ENCODE measurements at regions not wholly inside any gene's neighbourhood (a gene's known extent, or its start where the extent isn't known, plus 50 kb on each side); places are given as distances from the start of the nearest gene placed in this dataset.

DNA sequence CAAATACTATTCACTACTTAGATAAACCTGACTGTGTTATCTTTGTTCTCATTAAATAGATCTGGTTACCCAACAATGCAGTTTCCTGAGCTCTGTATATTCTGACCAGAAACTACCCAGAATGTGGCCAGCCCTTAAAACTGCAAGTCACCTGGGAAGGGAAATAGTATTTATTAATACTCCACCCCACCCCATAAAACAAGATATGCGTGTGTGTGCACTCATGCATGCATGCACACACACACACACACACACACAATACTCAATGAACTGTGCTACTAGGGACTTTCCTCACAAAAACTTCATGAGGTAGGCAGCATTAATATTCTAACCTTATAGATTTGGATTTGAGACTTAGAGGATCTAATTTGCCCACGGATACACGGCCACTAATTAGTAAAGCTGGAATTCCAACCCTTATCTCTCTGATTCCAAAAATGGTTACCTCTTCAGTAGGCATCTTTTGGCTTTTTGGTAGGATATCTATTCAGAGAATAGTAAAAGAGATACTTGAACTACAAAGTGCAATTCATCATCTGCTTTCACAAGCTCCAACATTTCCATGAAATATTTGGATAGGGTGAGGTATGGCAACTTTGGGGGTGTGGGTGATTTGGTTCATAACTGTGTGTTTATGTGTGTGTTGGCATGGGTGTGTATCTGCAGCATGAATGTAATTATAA, 197.0 kb upstream of the CFAP20DC start:
- Histone ChIP-seq H3K27ac (peak overlapping the region in 9 of 11 experiments; percentile 6 to 59 (median 42); a peak in 14 of 22 replicates), H3K27me3 (no peaks in the 10 kb centered on the region), H3K4me3 (no peak overlapping the region), H3K36me3 (peaks cover 0 to 6% (median 0%) of the 10 kb centered on the region in 11 experiments; a peak in 1 of 22 replicates), H3K9me3 (replicated peaks in 1 of 11) (peaks cover 25 to 61% (median 41%) of the 10 kb centered on the region in 11 experiments), H4K20me1 (no peaks in the 10 kb centered on the region), H3K9ac (no peak overlapping the region), H3K4me2 (peak overlapping the region; percentile 29 to 82 (median 66); a peak in 21 of 22 replicates), H3K4me1 (peaks cover 19 to 54% (median 35%) of the 10 kb centered on the region in 10 experiments)
- no peak for TF ChIP-seq Cebpa-rat (IDR thresholded peaks at IDR 0.05)

DNA sequence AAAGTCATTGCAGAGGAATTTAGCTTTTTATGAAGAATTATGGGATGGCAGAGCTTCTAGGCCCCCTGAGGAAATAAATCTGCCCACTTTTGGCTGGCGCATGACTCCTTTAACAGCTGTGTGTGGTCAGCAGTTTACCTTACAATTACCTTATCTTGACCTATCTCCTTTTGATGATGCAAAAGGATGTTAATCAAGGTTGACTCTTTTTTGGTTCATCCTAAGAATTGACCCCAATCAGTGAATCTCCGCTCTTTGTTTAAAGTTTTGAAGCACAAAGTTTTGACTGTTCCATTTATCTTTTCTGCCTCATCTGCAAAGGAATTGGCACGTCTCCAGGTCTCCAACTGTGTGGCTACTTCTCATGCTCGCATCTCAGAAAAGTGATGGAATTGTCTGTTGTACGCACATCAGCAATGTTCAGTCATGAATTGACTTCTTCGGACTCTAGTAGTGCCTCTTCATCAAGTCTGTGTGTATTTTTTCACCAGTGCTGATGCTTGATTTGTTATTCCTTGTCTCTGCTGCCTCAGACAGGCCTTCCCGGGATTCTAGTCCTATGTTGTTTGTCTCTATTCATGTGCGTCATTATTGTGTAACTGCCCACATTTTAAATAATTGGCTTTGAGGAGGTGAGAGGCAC, 196.2 kb upstream of the CFAP20DC start:
- Histone ChIP-seq H3K4me1 (peaks cover 19 to 47% (median 35%) of the 10 kb centered on the region in 10 experiments), H3K9me3 (replicated peaks in 1 of 11) (peaks cover 25 to 53% (median 42%) of the 10 kb centered on the region in 11 experiments), H3K27ac (peak overlapping the region in 9 of 11 experiments; percentile 6 to 59 (median 39); a peak in 13 of 22 replicates), H4K20me1 (no peaks in the 10 kb centered on the region), H3K27me3 (no peaks in the 10 kb centered on the region), H3K4me3 (no peak overlapping the region), H3K9ac (0 out of 22 replicates have a peak overlapping the region, but pooled peaks of 1 of the 11 experiments have one; percentile 19), H3K36me3 (peaks cover 0 to 6% (median 0%) of the 10 kb centered on the region in 11 experiments; a peak in 1 of 22 replicates), H3K4me2 (peak overlapping the region; percentile 29 to 82 (median 66); a peak in 21 of 22 replicates)
- TF ChIP-seq Cebpa-rat (IDR thresholded peaks at IDR 0.05), result no peak

DNA sequence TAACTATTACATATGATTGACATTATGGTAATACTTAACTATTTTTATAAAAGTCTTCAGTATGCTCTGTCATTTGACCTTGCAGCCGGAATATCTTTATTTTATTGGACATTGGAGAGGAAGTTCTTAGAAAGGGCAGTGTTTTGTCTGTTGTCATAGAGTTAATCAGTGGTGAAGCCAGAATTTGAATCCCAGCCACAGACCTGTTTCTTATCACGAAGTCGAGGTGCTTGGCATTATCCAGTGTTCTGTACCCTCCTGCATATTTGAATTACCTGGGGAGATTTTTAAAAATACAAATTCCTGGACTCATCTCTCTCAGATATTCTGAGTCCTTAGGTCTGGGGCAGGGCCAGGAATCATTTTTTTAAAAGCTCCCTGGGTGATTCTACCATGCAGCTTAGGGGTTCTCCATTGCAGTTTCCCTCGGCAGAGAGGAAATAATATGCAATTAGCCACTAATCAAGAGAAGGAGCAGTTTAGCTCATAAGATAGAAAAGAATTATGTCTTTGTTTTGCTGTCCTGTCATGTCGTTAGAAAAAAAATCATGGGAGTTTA, 195.6 kb upstream of the CFAP20DC start:
- Histone ChIP-seq H3K27me3 (no peaks in the 10 kb centered on the region), H4K20me1 (no peaks in the 10 kb centered on the region), H3K4me2 (peak overlapping the region in 8 of 11 experiments; percentile 60 to 82 (median 68); a peak in 11 of 22 replicates), H3K9ac (no peak overlapping the region), H3K4me3 (no peak overlapping the region), H3K36me3 (peaks cover 0 to 6% (median 0%) of the 10 kb centered on the region in 11 experiments; a peak in 1 of 22 replicates), H3K9me3 (replicated peaks in 1 of 11) (peaks cover 25 to 48% (median 38%) of the 10 kb centered on the region in 11 experiments), H3K27ac (no peak overlapping the region), H3K4me1 (peaks cover 19 to 46% (median 31%) of the 10 kb centered on the region in 10 experiments)
- no peak for TF ChIP-seq Cebpa-rat (IDR thresholded peaks at IDR 0.05)

DNA sequence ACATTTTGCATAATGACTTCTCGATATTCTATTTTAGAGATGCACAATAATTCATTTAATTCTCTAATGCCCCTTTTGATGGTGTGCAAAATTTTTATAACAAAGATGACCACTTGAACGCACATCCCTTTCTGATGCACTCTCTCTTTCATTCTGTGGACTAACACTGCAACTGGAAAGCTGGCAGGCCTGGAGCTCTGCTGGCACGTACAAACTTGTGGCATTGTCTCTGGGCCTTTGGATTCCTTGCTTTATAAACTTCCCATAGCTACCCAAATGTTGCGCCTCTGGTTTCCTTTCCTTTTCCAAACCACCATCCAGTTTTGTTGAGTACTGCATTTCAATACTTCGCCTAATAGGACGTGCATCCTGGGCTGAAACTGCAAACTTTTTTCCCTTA, 194.5 kb upstream of the CFAP20DC start:
- no peak for TF ChIP-seq Cebpa-rat (IDR thresholded peaks at IDR 0.05)
- H3K9me3 ChIP-seq (replicated peaks in 1 of 11), result peaks cover 25 to 38% (median 32%) of the 10 kb centered on the region in 11 experiments

DNA sequence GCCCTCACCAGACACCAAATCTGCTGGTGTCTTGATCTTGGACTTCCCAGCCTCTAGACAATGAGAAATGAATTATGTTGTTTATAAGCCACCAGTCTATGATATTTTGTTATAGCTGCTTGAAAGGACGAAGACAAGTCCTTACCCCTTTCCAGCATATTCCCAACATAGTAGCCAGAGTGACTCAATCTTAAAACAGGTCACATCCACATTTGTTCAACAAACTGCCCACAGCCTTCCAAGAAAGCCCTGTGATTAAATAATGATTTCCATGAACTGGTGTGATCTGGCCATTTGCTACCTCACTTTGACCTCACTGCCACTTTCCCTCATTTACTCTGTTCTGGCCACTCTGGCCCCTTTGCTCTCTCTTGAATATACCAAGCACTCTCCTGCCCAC, 193.7 kb upstream of the CFAP20DC start:
- H3K36me3 ChIP-seq, result no peaks in the 10 kb centered on the region; a peak in 1 of 22 replicates
- no peak for TF ChIP-seq Cebpa-rat (IDR thresholded peaks at IDR 0.05)
- no peaks in the 10 kb centered on the region for H3K27me3 ChIP-seq
- no peak overlapping the region for H3K4me2 ChIP-seq
- no peak overlapping the region for H3K4me3 ChIP-seq
- peaks cover 23 to 34% (median 29%) of the 10 kb centered on the region in 11 experiments for H3K9me3 ChIP-seq (replicated peaks in 1 of 11)
- H3K27ac ChIP-seq, result no peak overlapping the region
- H3K4me1 ChIP-seq, result peaks cover 19 to 33% (median 26%) of the 10 kb centered on the region in 10 experiments
- H3K9ac ChIP-seq, result no peak overlapping the region
- H4K20me1 ChIP-seq, result no peaks in the 10 kb centered on the region

More for the DNA sequence above, 194.5 kb upstream of the CFAP20DC start:
- peaks cover 19 to 38% (median 27%) of the 10 kb centered on the region in 10 experiments for H3K4me1 ChIP-seq
- no peak overlapping the region for H3K9ac ChIP-seq
- no peak overlapping the region for H3K4me3 ChIP-seq
- H3K27me3 ChIP-seq, result no peaks in the 10 kb centered on the region
- no peaks in the 10 kb centered on the region for H4K20me1 ChIP-seq
- H3K27ac ChIP-seq, result no peak overlapping the region
- H3K4me2 ChIP-seq, result no peak overlapping the region
- peaks cover 0 to 5% (median 0%) of the 10 kb centered on the region in 11 experiments; a peak in 1 of 22 replicates for H3K36me3 ChIP-seq

DNA sequence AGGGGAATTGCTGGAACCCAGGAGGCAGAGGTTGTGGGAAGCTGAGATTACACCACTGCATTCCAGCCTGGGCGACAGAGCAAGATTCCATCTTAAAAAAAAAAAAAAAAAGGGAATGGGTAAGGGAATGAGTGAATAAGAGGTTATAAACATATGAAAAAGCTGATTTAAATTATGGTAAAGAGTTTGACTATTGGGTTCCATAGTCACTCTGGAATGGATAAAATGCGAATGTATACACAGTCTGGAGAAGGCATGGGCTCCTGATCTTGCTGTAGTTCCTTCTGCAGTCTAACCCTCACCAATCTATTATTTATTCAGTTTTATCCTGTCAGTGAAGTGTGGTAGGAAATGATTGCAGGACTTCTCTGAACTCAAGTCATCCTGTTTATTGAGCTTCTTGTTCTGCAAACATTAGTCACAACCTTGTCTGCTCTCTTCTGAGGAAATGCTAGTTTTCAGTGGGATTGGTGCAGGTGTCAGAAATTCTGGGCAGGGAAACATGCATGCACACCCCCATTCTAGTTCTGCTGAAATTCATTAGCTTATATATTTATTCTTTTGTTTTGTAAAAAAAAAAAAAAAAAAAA, 190.9 kb upstream of the CFAP20DC start:
- no peak overlapping the region for H3K9ac ChIP-seq
- no peak overlapping the region for H3K4me2 ChIP-seq
- H3K4me1 ChIP-seq, result peaks cover 0 to 7% (median 5%) of the 10 kb centered on the region in 10 experiments; a peak in 16 of 20 replicates
- H3K27ac ChIP-seq, result no peak overlapping the region
- no peak overlapping the region for H3K4me3 ChIP-seq
- TF ChIP-seq Cebpa-rat (IDR thresholded peaks at IDR 0.05), result no peak
- H4K20me1 ChIP-seq, result no peaks in the 10 kb centered on the region
- no peaks in the 10 kb centered on the region for H3K27me3 ChIP-seq
- no peaks in the 10 kb centered on the region for H3K36me3 ChIP-seq
- peaks cover 18 to 39% (median 28%) of the 10 kb centered on the region in 11 experiments; a peak in 20 of 22 replicates for H3K9me3 ChIP-seq (replicated peaks in 1 of 11)

DNA sequence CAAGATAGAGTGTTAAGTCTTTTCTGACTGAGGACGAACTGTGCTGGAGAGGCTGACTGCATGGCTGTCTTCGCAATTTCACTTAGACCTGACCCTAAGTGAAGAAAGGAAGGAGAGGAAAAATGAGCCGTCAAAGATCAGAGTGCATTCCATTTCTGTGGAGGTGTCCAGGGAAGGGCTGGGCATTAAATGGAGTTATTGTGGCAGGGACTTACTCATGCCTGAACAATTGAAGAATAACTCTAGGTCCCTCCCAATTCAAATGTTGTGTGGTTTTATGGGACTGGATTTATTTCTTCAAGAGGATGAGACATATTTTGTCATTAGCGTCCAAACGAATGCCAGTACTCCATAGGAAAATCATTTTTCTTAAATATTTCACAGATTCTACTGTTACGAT, 187.3 kb upstream of the CFAP20DC start:
- Histone ChIP-seq H3K4me2 (no peak overlapping the region), H3K4me1 (peaks cover 10 to 21% (median 17%) of the 10 kb centered on the region in 10 experiments), H3K9me3 (replicated peaks in 1 of 11) (peaks cover 11 to 32% (median 24%) of the 10 kb centered on the region in 11 experiments; a peak in 20 of 22 replicates), H3K4me3 (no peak overlapping the region), H3K27me3 (no peaks in the 10 kb centered on the region), H3K36me3 (no peaks in the 10 kb centered on the region), H4K20me1 (no peaks in the 10 kb centered on the region), H3K9ac (no peak overlapping the region), H3K27ac (no peak overlapping the region)
- no peak for TF ChIP-seq Cebpa-rat (IDR thresholded peaks at IDR 0.05)

DNA sequence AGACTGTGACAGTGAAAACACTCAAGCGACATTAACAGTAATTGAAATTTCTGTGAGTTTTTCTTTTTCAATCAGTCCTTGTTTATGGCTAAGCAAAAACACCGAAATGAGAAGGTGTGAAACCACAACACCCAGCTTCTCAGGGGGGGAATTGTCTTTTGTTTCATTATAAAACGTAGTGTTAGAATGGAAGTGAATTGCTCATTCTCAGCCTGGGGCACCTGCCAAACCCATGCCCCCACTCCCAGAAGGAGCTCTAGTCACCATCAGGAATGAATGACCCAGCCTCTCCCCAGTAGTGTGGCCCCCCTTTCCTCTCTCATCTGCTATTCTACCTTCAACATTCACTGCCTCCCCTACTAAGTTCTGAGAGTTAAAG, 185.8 kb upstream of the CFAP20DC start:
- Histone ChIP-seq H3K4me2 (peak overlapping the region in 9 of 11 experiments; percentile 8 to 63 (median 54); a peak in 11 of 22 replicates), H3K27ac (peak overlapping the region in 8 of 11 experiments; percentile 28 to 66 (median 52); a peak in 15 of 22 replicates), H3K9ac (no peak overlapping the region), H3K36me3 (no peaks in the 10 kb centered on the region; a peak in 1 of 22 replicates), H4K20me1 (no peaks in the 10 kb centered on the region), H3K4me3 (no peak overlapping the region), H3K4me1 (peaks cover 10 to 21% (median 17%) of the 10 kb centered on the region in 10 experiments), H3K9me3 (replicated peaks in 1 of 11) (peaks cover 23 to 43% (median 35%) of the 10 kb centered on the region in 11 experiments), H3K27me3 (no peaks in the 10 kb centered on the region)
- no peak for TF ChIP-seq Cebpa-rat (IDR thresholded peaks at IDR 0.05)
